OCI-LY1 (cell line): ENCODE measurements at regions not wholly inside any gene's neighbourhood (a gene's known extent, or its start where the extent isn't known, plus 50 kb on each side); places are given as distances from the start of the nearest gene placed in this dataset.

Source experiments
- H2AFZ ChIP-seq: fragments of 200-600 bp; sonication (generic), shearing (Covaris generic); 2 replicates; pipeline ENCODE4 v1.6.0; 2014; ENCODE audit warnings: antibody characterized with exemption, mild to moderate bottlenecking, low read length
- H3F3A ChIP-seq: fragments of 200-600 bp; sonication (generic), shearing (Covaris generic); 2 replicates; pipeline ENCODE4 v1.6.0; 2014; ENCODE audit warnings: mild to moderate bottlenecking, antibody characterized with exemption, low read length, moderate library complexity; ENCODE audit not compliant: insufficient read depth
- H3K27ac ChIP-seq: fragments of 200-600 bp; sonication (generic); 2 replicates; pipeline ENCODE4 v1.5.1; 2014; ENCODE audit warnings: low read length, mixed run types, mild to moderate bottlenecking, low read depth; ENCODE audit not compliant: poor library complexity, severe bottlenecking
- H3K27me3 ChIP-seq: fragments of 200-600 bp; sonication (generic); 2 replicates; pipeline ENCODE4 v1.6.0; 2014; ENCODE audit warnings: antibody characterized with exemption, mild to moderate bottlenecking, low read length, moderate library complexity; ENCODE audit not compliant: insufficient read depth
- H3K36me3 ChIP-seq: fragments of 200-600 bp; sonication (generic); 2 replicates; pipeline ENCODE4 v1.6.1; 2014; ENCODE audit warnings: mild to moderate bottlenecking, antibody characterized with exemption, low read length, moderate library complexity, mixed read lengths; ENCODE audit not compliant: insufficient read depth
- H3K4me1 ChIP-seq: fragments of 200-600 bp; sonication (generic); 2 replicates; pipeline ENCODE4 v1.5.1; 2014; ENCODE audit warnings: mild to moderate bottlenecking, low read length, moderate library complexity; ENCODE audit not compliant: insufficient read depth, severe bottlenecking
- H3K4me2 ChIP-seq: fragments of 200-600 bp; sonication (generic), shearing (Covaris generic); 2 replicates; pipeline ENCODE4 v1.6.1; 2014; ENCODE audit warnings: low read length
- H3K4me3 ChIP-seq: fragments of 200-600 bp; sonication (generic); 2 replicates; pipeline ENCODE4 v1.5.1; 2014; ENCODE audit warnings: low read length, low read depth, mild to moderate bottlenecking, mixed read lengths; ENCODE audit not compliant: poor library complexity, severe bottlenecking
- H3K79me2 ChIP-seq: fragments of 200-600 bp; shearing (Covaris generic); 2 replicates; pipeline ENCODE4 v1.6.1; 2016; ENCODE audit warnings: mixed run types, low read length, mixed read lengths; ENCODE audit not compliant: insufficient read depth
- H3K9ac ChIP-seq: fragments of 200-600 bp; sonication (generic), shearing (Covaris generic); 2 replicates; pipeline ENCODE4 v1.6.1; 2014; ENCODE audit warnings: mild to moderate bottlenecking, low read length, mixed read lengths
- H3K9me2 ChIP-seq: fragments of 200-600 bp; sonication (generic), shearing (Covaris generic); 2 replicates; pipeline ENCODE4 v1.6.1; 2014; ENCODE audit warnings: low read depth, mild to moderate bottlenecking, low read length, mixed read lengths
- H3K9me3 ChIP-seq: fragments of 200-600 bp; shearing (Covaris generic); 2 replicates; pipeline ENCODE4 v1.6.1; 2014; ENCODE audit warnings: low read length, mixed read lengths
- H4K20me1 ChIP-seq: fragments of 200-600 bp; sonication (generic), shearing (Covaris generic); 2 replicates; pipeline ENCODE4 v1.6.0; 2016; ENCODE audit warnings: mild to moderate bottlenecking, low read length; ENCODE audit not compliant: insufficient read depth
- CTCF ChIP-seq: fragments of 200-600 bp; sonication (generic), shearing (Covaris generic); IDR thresholded peaks from 2 replicates; pipeline ENCODE4 v1.5.1; 2017; ENCODE audit warnings: mild to moderate bottlenecking, antibody characterized with exemption, low read length, moderate library complexity, mixed read lengths
- EZH2 ChIP-seq: fragments of 200-600 bp; sonication (generic), shearing (Covaris generic); IDR thresholded peaks from 2 replicates; pipeline ENCODE4 v1.8.0; 2017; ENCODE audit warnings: borderline replicate concordance, mixed run types, mild to moderate bottlenecking, antibody characterized with exemption, low read length, moderate library complexity, mixed read lengths

DNA sequence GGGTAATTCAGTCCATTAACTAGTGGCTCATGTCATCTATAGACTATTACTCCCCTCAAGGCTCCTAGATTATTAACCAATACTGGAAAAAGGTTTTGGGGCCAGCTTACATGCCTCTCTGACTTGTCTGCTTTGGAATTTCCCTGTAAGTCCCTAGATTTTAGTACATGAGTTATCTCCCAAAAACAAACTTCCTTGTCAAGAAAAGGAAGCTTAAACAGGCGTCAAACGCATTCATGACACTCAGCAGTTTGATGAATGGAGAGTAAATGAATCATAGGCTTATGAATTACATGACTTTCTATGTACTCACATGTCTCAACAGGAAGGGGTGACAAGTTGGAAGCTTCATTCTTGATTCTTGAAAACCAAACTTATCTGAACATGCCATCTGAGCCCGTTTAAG lies 70.8 kb downstream of the BLID start:
- TF ChIP-seq CTCF, result no peak
- no peak for TF ChIP-seq EZH2
- H3K9me2 ChIP-seq, result no peaks in the 10 kb centered on the region
- no peaks in the 10 kb centered on the region for H4K20me1 ChIP-seq
- no peaks in the 10 kb centered on the region for H3K36me3 ChIP-seq
- no peak overlapping the region for H2AFZ ChIP-seq
- no peaks in the 10 kb centered on the region for H3K9me3 ChIP-seq
- H3K4me2 ChIP-seq, result no peak overlapping the region
- H3K27ac ChIP-seq, result no peak overlapping the region
- H3K4me3 ChIP-seq, result no peak overlapping the region
- no peaks in the 10 kb centered on the region for H3F3A ChIP-seq
- no peak overlapping the region for H3K9ac ChIP-seq
- no peaks in the 10 kb centered on the region for H3K4me1 ChIP-seq
- no peaks in the 10 kb centered on the region for H3K79me2 ChIP-seq
- H3K27me3 ChIP-seq, result no peaks in the 10 kb centered on the region

GRCh38 chr11:122044086-122044485 lies 71.9 kb downstream of the BLID start:
- Histone ChIP-seq H3K9ac (no peak overlapping the region), H3K27ac (no peak overlapping the region), H2AFZ (no peak overlapping the region), H3K4me2 (no peak overlapping the region), H3K9me3 (no peaks in the 10 kb centered on the region), H4K20me1 (no peaks in the 10 kb centered on the region), H3K4me3 (no peak overlapping the region), H3K27me3 (no peaks in the 10 kb centered on the region), H3F3A (no peaks in the 10 kb centered on the region), H3K4me1 (no peaks in the 10 kb centered on the region), H3K9me2 (no peaks in the 10 kb centered on the region), H3K79me2 (no peaks in the 10 kb centered on the region), H3K36me3 (no peaks in the 10 kb centered on the region)
- TF ChIP-seq EZH2 (no peak), CTCF (no peak)

DNA sequence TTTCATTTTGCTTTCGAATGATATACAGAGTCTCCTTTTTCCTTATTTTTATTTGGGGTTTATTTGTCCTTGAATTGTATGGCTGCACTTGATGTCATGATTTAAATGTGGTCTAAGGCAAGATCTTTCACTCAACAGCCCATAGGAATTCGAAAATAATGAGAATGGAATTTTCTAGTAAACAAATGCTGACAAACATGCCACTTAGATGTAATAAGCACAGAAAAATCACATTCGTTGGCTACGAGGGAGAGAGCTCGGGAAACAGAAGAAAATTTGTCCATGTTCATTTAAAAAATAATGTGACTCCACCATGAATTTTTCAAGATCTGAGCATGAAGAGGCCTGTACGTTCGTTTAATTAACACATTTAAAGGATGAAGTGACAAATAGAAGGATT lies 73.0 kb downstream of the BLID start:
- Histone ChIP-seq H4K20me1 (no peaks in the 10 kb centered on the region), H3K9ac (no peak overlapping the region), H3K4me2 (no peak overlapping the region), H3K27me3 (no peaks in the 10 kb centered on the region), H3K79me2 (no peaks in the 10 kb centered on the region), H3K27ac (no peak overlapping the region), H3K36me3 (no peaks in the 10 kb centered on the region), H3K9me2 (no peaks in the 10 kb centered on the region), H3K4me3 (no peak overlapping the region), H2AFZ (no peak overlapping the region), H3K4me1 (no peaks in the 10 kb centered on the region), H3K9me3 (no peaks in the 10 kb centered on the region), H3F3A (no peaks in the 10 kb centered on the region)
- no peak for TF ChIP-seq CTCF
- no peak for TF ChIP-seq EZH2
